Neural progenitor cell (in vitro differentiated cells): ENCODE measurements at regions not wholly inside any gene's neighbourhood (a gene's known extent, or its start where the extent isn't known, plus 50 kb on each side); places are given as distances from the start of the nearest gene placed in this dataset.

Experiments
- DNase-seq: peaks from one replicate; pipeline ENCODE4 v3.0.0-alpha.2; 2016; ENCODE audit warnings: low spot score
- H2AFZ ChIP-seq: fragments of 200-600 bp; sonication (generic); replicated peaks from 2 replicates; pipeline ENCODE4 v1.6.1; 2016; ENCODE audit warnings: antibody characterized with exemption
- H3F3A ChIP-seq: fragments of 200-600 bp; sonication (generic); 2 replicates; pipeline ENCODE4 v1.6.1; 2016; ENCODE audit warnings: antibody characterized with exemption, low read depth
- H3K27ac ChIP-seq: fragments of 200-600 bp; sonication (generic); 2 replicates; pipeline ENCODE4 v1.5.1; 2016; ENCODE audit warnings: mild to moderate bottlenecking
- H3K27me3 ChIP-seq: fragments of 200-600 bp; sonication (generic); 2 replicates; pipeline ENCODE4 v1.6.1; 2016; ENCODE audit warnings: mild to moderate bottlenecking, moderate library complexity
- H3K36me3 ChIP-seq: fragments of 200-600 bp; sonication (generic); 2 replicates; pipeline ENCODE4 v1.5.1; 2016
- H3K4me1 ChIP-seq: fragments of 200-600 bp; sonication (generic); 2 replicates; pipeline ENCODE4 v1.6.1; 2016; ENCODE audit warnings: mixed run types
- H3K4me2 ChIP-seq: fragments of 200-600 bp; sonication (generic); 2 replicates; pipeline ENCODE4 v1.6.1; 2016
- H3K4me3 ChIP-seq: fragments of 200-600 bp; sonication (generic); 2 replicates; pipeline ENCODE4 v1.5.1; 2016
- H3K79me2 ChIP-seq: fragments of 200-600 bp; sonication (generic); 2 replicates; pipeline ENCODE4 v1.6.1; 2016; ENCODE audit warnings: low read depth
- H3K9ac ChIP-seq: fragments of 200-600 bp; sonication (generic); 2 replicates; pipeline ENCODE4 v1.6.1; 2016
- H3K9me3 ChIP-seq: fragments of 200-600 bp; sonication (generic); 2 replicates; pipeline ENCODE4 v1.5.1; 2016; ENCODE audit warnings: low read depth
- H4K20me1 ChIP-seq: fragments of 200-600 bp; sonication (generic); 2 replicates; pipeline ENCODE4 v1.6.1; 2016; ENCODE audit warnings: low read depth
- H3K27ac Mint-ChIP-seq: 3 replicates; pipeline ENCODE4 v1.8.0; 2021; ENCODE audit warnings: mixed read lengths
- H3K27me3 Mint-ChIP-seq: 2 replicates; pipeline ENCODE4 v1.8.0; 2022; ENCODE audit warnings: low read depth, mild to moderate bottlenecking, inconsistent platforms, moderate library complexity, mixed read lengths; ENCODE audit not compliant: insufficient read depth
- H3K36me3 Mint-ChIP-seq: 3 replicates; pipeline ENCODE4 v1.8.0; 2021; ENCODE audit warnings: mixed read lengths
- H3K4me1 Mint-ChIP-seq: 3 replicates; pipeline ENCODE4 v1.8.0; 2021; ENCODE audit warnings: mixed read lengths
- H3K4me3 Mint-ChIP-seq: 3 replicates; pipeline ENCODE4 v1.8.0; 2021; ENCODE audit warnings: mild to moderate bottlenecking, moderate library complexity, mixed read lengths
- H3K9me3 Mint-ChIP-seq: 3 replicates; pipeline ENCODE4 v1.8.0; 2020; ENCODE audit warnings: mixed read lengths
- CTCF ChIP-seq: fragments of 200-600 bp; sonication (generic); IDR thresholded peaks from 2 replicates; pipeline ENCODE4 v1.5.1; 2017; ENCODE audit warnings: antibody characterized with exemption, mild to moderate bottlenecking
- EZH2 ChIP-seq: fragments of 200-600 bp; sonication (generic); IDR thresholded peaks from 2 replicates; pipeline ENCODE4 v1.6.1; 2017; ENCODE audit warnings: antibody characterized with exemption, mild to moderate bottlenecking, moderate library complexity
- EZH2phosphoT487 ChIP-seq: fragments of 200-600 bp; sonication (generic); IDR thresholded peaks from 2 replicates; pipeline ENCODE4 v1.6.1; 2017; ENCODE audit warnings: antibody characterized with exemption

- no peak overlapping the region for H3K4me2 ChIP-seq
- H3K79me2 ChIP-seq, result no peaks in the 10 kb centered on the region
- peak overlapping the region; percentile 60 for H3K27ac Mint-ChIP-seq
- TF ChIP-seq CTCF, result no peak
- TF ChIP-seq EZH2, result no peak
- TF ChIP-seq EZH2phosphoT487, result no peak
- H3K4me1 ChIP-seq, result no peaks in the 10 kb centered on the region
- no peaks in the 10 kb centered on the region for H3K9me3 ChIP-seq
- no peak overlapping the region for H3K4me3 ChIP-seq
- H3K27me3 ChIP-seq, result no peaks in the 10 kb centered on the region
- no peak for DNase-seq
- H3K9me3 Mint-ChIP-seq, result no peaks in the 10 kb centered on the region
- H3K27ac ChIP-seq, result no peak overlapping the region
- H3F3A ChIP-seq, result no peaks in the 10 kb centered on the region
- peaks cover 5% of the 10 kb centered on the region for H3K4me1 Mint-ChIP-seq
- no peaks in the 10 kb centered on the region for H4K20me1 ChIP-seq
- no peak overlapping the region for H3K4me3 Mint-ChIP-seq
- H2AFZ ChIP-seq, result no peak overlapping the region
- H3K27me3 Mint-ChIP-seq, result no peaks in the 10 kb centered on the region
- no peaks in the 10 kb centered on the region for H3K36me3 ChIP-seq
- H3K9ac ChIP-seq, result no peak overlapping the region
- H3K36me3 Mint-ChIP-seq, result no peaks in the 10 kb centered on the region
These were observed 143.2 kb upstream of the ZNF507 start for GRCh38 chr19:32202244-32202643.

- Histone ChIP-seq H3K9ac (no peak overlapping the region), H3K27ac (no peak overlapping the region), H3K36me3 (no peaks in the 10 kb centered on the region), H3K27me3 (no peaks in the 10 kb centered on the region), H3F3A (no peaks in the 10 kb centered on the region), H3K9me3 (no peaks in the 10 kb centered on the region), H3K4me1 (no peaks in the 10 kb centered on the region), H3K4me2 (no peak overlapping the region), H3K79me2 (no peaks in the 10 kb centered on the region), H3K4me3 (no peak overlapping the region), H2AFZ (no peak overlapping the region), H4K20me1 (no peaks in the 10 kb centered on the region)
- Mint-ChIP-seq H3K27ac (no peak overlapping the region), H3K9me3 (no peaks in the 10 kb centered on the region), H3K4me1 (peaks cover 5% of the 10 kb centered on the region), H3K27me3 (no peaks in the 10 kb centered on the region), H3K4me3 (no peak overlapping the region), H3K36me3 (no peaks in the 10 kb centered on the region)
- TF ChIP-seq CTCF, result no peak
- no peak for TF ChIP-seq EZH2
- TF ChIP-seq EZH2phosphoT487, result no peak
- no peak for DNase-seq
These were observed 142.2 kb upstream of the ZNF507 start for GRCh38 chr19:32203161-32203560.

- Histone ChIP-seq H3K9ac (no peak overlapping the region), H3K36me3 (no peaks in the 10 kb centered on the region), H2AFZ (no peak overlapping the region), H3K9me3 (peaks cover 8% of the 10 kb centered on the region), H3K27me3 (no peaks in the 10 kb centered on the region), H3K79me2 (no peaks in the 10 kb centered on the region), H3F3A (no peaks in the 10 kb centered on the region), H3K4me3 (no peak overlapping the region), H3K4me2 (no peak overlapping the region), H4K20me1 (no peaks in the 10 kb centered on the region), H3K4me1 (no peaks in the 10 kb centered on the region), H3K27ac (no peak overlapping the region)
- no peak overlapping the region for H3K27ac Mint-ChIP-seq
- no peak for DNase-seq
- no peaks in the 10 kb centered on the region for H3K27me3 Mint-ChIP-seq
- H3K4me1 Mint-ChIP-seq, result peaks cover 2% of the 10 kb centered on the region
- H3K36me3 Mint-ChIP-seq, result no peaks in the 10 kb centered on the region
- H3K4me3 Mint-ChIP-seq, result no peak overlapping the region
- H3K9me3 Mint-ChIP-seq, result peaks cover 9% of the 10 kb centered on the region
- TF ChIP-seq CTCF (no peak), EZH2phosphoT487 (no peak), EZH2 (no peak)
These were observed 139.3 kb upstream of the ZNF507 start for GRCh38 chr19:32206065-32206464.

GRCh38 chr19:32208060-32208459 lies 137.3 kb upstream of the ZNF507 start:
- H3K36me3 Mint-ChIP-seq, result no peaks in the 10 kb centered on the region
- no peak overlapping the region for H3K4me3 ChIP-seq
- H3K4me1 ChIP-seq, result no peaks in the 10 kb centered on the region
- no peaks in the 10 kb centered on the region for H3K27me3 ChIP-seq
- no peaks in the 10 kb centered on the region for H3F3A ChIP-seq
- no peak overlapping the region for H2AFZ ChIP-seq
- no peak overlapping the region for H3K4me2 ChIP-seq
- H3K4me1 Mint-ChIP-seq, result no peaks in the 10 kb centered on the region
- DNase-seq, result no peak
- no peak overlapping the region for H3K27ac ChIP-seq
- H4K20me1 ChIP-seq, result no peaks in the 10 kb centered on the region
- H3K27me3 Mint-ChIP-seq, result no peaks in the 10 kb centered on the region
- H3K79me2 ChIP-seq, result no peaks in the 10 kb centered on the region
- H3K9ac ChIP-seq, result no peak overlapping the region
- H3K9me3 Mint-ChIP-seq, result peaks cover 11% of the 10 kb centered on the region
- no peak overlapping the region for H3K27ac Mint-ChIP-seq
- no peak for TF ChIP-seq EZH2phosphoT487
- TF ChIP-seq EZH2, result no peak
- no peak for TF ChIP-seq CTCF
- peaks cover 9% of the 10 kb centered on the region for H3K9me3 ChIP-seq
- no peaks in the 10 kb centered on the region for H3K36me3 ChIP-seq
- H3K4me3 Mint-ChIP-seq, result no peak overlapping the region
